Colonic mucosa (tissue), 4 donors: ENCODE measurements at regions not wholly inside any gene's neighbourhood (a gene's known extent, or its start where the extent isn't known, plus 50 kb on each side); places are given as distances from the start of the nearest gene placed in this dataset.

Source experiments
- DNase-seq: peaks from one replicate; pipeline ENCODE4 v3.0.0-alpha.2; 2020
- H3K27ac ChIP-seq: fragments of 200-600 bp; one replicate; pipeline ENCODE4 v1.8.0; 2021
- H3K27me3 ChIP-seq: fragments of 200-600 bp; one replicate; pipeline ENCODE4 v1.8.0; 2021
- H3K36me3 ChIP-seq: fragments of 200-600 bp; one replicate; pipeline ENCODE4 v1.8.0; 2021
- H3K4me1 ChIP-seq: fragments of 200-600 bp; one replicate; pipeline ENCODE4 v1.8.0; 2021; ENCODE audit warnings: mild to moderate bottlenecking
- H3K4me3 ChIP-seq: fragments of 200-600 bp; one replicate; pipeline ENCODE4 v1.8.0; 2021
- H3K9ac ChIP-seq, 2 donors: one replicate each; pipeline ENCODE4 v1.7.0; 2013; ENCODE audit warnings: control low read depth in 2 of 2, low read depth in 2 of 2, low read length in 2 of 2
- H3K9me3 ChIP-seq: fragments of 200-600 bp; one replicate; pipeline ENCODE4 v1.8.0; 2021
- intact Hi-C: fragments of 100-400 bp; cut with DNase I; formaldehyde crosslinking; loops from one replicate; pipeline ENCODE4 v1.14.1; 2022
- TF ChIP-seq, protein P1 (sequence below): fragments of 200-600 bp; IDR thresholded peaks from one replicate; pipeline ENCODE4 v1.8.0; 2022; ENCODE audit warnings: antibody characterized with exemption, mild to moderate bottlenecking
- donor health status: healthy.
- donor health status: DM: no; HTN: no; CAD: no.
- donor health status: DM: no; HTN: no; CAD: no.

DNA sequence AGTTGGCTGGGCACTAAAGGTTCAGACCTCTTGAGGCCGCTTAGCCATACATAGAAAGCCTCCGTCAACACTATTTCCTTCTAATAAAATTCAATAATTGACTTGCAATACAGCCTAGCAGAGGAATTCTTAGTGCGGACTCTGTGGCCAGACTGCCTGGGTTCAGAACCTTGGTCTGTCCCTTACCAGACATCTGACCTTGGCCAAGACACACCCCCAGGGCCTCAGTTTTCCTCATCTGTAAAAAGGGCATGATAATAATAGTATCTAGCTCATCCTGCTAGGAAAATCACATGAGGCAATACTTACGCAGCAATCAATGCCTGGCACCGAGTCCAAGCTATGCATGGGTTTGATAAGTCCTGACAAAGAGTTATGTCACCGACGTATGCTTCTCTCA is 148.2 kb upstream of the SOD1 start:
- intact Hi-C loops = no loop called here
- TF ChIP-seq, protein P1, sequence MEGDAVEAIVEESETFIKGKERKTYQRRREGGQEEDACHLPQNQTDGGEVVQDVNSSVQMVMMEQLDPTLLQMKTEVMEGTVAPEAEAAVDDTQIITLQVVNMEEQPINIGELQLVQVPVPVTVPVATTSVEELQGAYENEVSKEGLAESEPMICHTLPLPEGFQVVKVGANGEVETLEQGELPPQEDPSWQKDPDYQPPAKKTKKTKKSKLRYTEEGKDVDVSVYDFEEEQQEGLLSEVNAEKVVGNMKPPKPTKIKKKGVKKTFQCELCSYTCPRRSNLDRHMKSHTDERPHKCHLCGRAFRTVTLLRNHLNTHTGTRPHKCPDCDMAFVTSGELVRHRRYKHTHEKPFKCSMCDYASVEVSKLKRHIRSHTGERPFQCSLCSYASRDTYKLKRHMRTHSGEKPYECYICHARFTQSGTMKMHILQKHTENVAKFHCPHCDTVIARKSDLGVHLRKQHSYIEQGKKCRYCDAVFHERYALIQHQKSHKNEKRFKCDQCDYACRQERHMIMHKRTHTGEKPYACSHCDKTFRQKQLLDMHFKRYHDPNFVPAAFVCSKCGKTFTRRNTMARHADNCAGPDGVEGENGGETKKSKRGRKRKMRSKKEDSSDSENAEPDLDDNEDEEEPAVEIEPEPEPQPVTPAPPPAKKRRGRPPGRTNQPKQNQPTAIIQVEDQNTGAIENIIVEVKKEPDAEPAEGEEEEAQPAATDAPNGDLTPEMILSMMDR = no peak
- no peaks in the 10 kb centered on the region for H3K9me3 ChIP-seq
- no peaks in the 10 kb centered on the region for H3K36me3 ChIP-seq
- H3K27ac ChIP-seq = no peak overlapping the region
- H3K4me3 ChIP-seq = no peak overlapping the region
- no peaks in the 10 kb centered on the region for H3K4me1 ChIP-seq
- no peaks in the 10 kb centered on the region for H3K27me3 ChIP-seq
- no peak overlapping the region for H3K9ac ChIP-seq
- no peak for DNase-seq

DNA sequence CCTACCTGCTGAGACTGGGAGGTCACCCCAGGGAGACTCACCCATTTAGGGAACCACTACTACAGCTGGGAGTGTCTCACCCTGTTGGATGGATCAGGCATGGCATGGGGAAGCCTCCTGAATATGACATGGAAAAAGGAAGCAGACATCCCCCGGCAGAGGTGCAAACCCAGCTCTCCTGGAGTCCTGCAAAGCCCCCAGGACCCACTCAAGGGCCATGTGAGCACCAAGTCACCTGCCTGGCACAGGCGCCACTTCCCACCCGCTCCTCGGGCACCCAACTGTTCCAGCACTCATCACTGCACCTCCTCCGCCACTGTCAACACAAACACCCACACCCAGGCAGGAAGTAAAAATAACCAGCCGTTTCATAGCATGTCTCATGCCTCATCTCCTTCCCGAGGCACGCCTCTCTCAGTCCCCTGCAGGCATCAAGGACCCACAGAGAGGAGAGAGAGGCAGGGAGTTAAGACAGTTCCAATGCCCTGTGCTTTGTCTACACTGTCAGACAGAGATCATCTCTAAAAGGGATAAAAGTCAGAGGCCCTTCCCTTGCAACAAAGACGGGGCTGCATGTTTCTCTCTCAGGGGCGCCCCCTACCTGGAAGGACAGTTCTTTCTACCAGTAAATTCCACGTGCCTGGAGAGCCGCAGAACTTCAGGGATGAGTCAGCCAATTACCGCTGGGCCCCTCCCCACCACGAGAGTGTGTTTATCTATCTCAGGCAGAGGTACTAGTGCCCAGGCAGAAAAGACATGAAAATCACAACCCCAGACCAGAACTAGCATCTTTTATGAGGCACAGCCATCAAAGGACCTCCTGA is 150.1 kb upstream of the SOD1 start:
- Histone ChIP-seq H3K4me1 (no peaks in the 10 kb centered on the region), H3K4me3 (no peak overlapping the region), H3K27ac (no peak overlapping the region), H3K27me3 (no peaks in the 10 kb centered on the region), H3K36me3 (no peaks in the 10 kb centered on the region), H3K9me3 (no peaks in the 10 kb centered on the region), H3K9ac (no peak overlapping the region)
- TF ChIP-seq, protein P1 = no peak
- DNase-seq = peak; percentile 47
- intact Hi-C loops = no loop called here

DNA sequence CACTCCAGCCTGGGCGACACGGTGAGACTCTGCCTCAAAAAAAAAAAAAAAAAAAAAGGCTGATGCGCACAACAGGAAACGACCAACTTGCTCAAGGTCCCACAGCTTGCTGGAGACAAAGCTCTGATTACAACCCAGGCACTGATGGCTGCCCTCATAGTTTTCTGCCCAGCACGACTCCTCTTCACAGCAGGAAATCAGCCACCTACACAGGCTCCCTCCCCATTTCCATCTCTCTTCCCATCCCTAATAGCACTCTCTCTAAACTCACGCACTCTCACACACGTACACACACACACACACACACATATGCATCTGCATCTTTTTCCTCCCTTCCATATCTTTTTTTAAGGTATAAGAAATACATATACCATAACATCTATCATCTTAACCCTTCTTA is 153.5 kb upstream of the SOD1 start:
- H3K27ac ChIP-seq = no peak overlapping the region
- TF ChIP-seq, protein P1 = no peak
- no peak for DNase-seq
- H3K9ac ChIP-seq = no peak overlapping the region
- H3K36me3 ChIP-seq = no peaks in the 10 kb centered on the region
- H3K27me3 ChIP-seq = no peaks in the 10 kb centered on the region
- H3K4me3 ChIP-seq = no peak overlapping the region
- no peaks in the 10 kb centered on the region for H3K4me1 ChIP-seq
- H3K9me3 ChIP-seq = no peaks in the 10 kb centered on the region
- intact Hi-C loops = no loop called here

DNA sequence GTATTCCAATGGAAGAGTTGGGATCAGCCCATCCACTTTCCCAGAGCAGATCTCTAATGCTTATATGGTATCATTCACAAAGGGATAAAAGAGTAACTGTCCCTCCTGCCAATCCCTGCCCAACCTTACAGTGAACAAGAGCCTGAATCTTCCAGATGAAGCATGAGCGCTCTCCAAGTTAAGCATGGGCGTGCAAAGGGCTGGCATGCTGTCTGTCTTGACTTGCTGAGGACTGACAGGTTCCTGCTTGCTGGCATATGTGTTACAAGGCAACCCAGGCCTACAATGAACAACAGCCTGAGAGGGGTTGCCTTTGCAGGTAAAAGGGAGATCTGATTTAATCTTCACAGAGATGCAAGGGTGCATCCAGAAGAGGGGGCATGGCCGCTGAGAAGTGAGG is 155.6 kb upstream of the SOD1 start:
- Histone ChIP-seq H3K4me1 (no peaks in the 10 kb centered on the region), H3K4me3 (no peak overlapping the region), H3K27me3 (no peaks in the 10 kb centered on the region), H3K27ac (no peak overlapping the region), H3K9ac (no peak overlapping the region), H3K36me3 (no peaks in the 10 kb centered on the region), H3K9me3 (no peaks in the 10 kb centered on the region)
- DNase-seq = no peak
- intact Hi-C loops = no loop called here
- TF ChIP-seq, protein P1 = no peak

GRCh38 chr21:31503467-31503866 is 156.0 kb upstream of the SOD1 start:
- no peak overlapping the region for H3K27ac ChIP-seq
- no peak overlapping the region for H3K9ac ChIP-seq
- H3K4me3 ChIP-seq = no peak overlapping the region
- DNase-seq = no peak
- TF ChIP-seq, protein P1 = no peak
- H3K36me3 ChIP-seq = no peaks in the 10 kb centered on the region
- intact Hi-C loops = no loop called here
- H3K27me3 ChIP-seq = no peaks in the 10 kb centered on the region
- H3K4me1 ChIP-seq = no peaks in the 10 kb centered on the region
- no peaks in the 10 kb centered on the region for H3K9me3 ChIP-seq
